Endothelial cell (in vitro differentiated cells): ENCODE measurements at regions not wholly inside any gene's neighbourhood (a gene's known extent, or its start where the extent isn't known, plus 50 kb on each side); places are given as distances from the start of the nearest gene placed in this dataset.

Experiments used
- DNase-seq: peaks from one replicate; pipeline ENCODE4 v3.0.0; 2021; ENCODE audit warnings: low spot score
- H3K27ac Mint-ChIP-seq: one replicate; pipeline ENCODE4 v1.8.0; 2021; ENCODE audit warnings: mixed read lengths, inconsistent platforms; ENCODE audit not compliant: unreplicated experiment
- H3K27me3 Mint-ChIP-seq: one replicate; pipeline ENCODE4 v1.8.0; 2021; ENCODE audit warnings: mild to moderate bottlenecking, moderate library complexity, mixed read lengths, inconsistent platforms; ENCODE audit not compliant: unreplicated experiment
- H3K36me3 Mint-ChIP-seq: one replicate; pipeline ENCODE4 v1.8.0; 2021; ENCODE audit warnings: mild to moderate bottlenecking, low read depth, mixed read lengths, inconsistent platforms; ENCODE audit not compliant: unreplicated experiment
- H3K4me1 Mint-ChIP-seq: one replicate; pipeline ENCODE4 v1.8.0; 2021; ENCODE audit warnings: mild to moderate bottlenecking, mixed read lengths, inconsistent platforms; ENCODE audit not compliant: unreplicated experiment
- H3K4me3 Mint-ChIP-seq: one replicate; pipeline ENCODE4 v1.8.0; 2021; ENCODE audit warnings: mild to moderate bottlenecking, mixed read lengths, inconsistent platforms; ENCODE audit not compliant: unreplicated experiment
- H3K9me3 Mint-ChIP-seq: one replicate; pipeline ENCODE4 v1.8.0; 2021; ENCODE audit warnings: mixed read lengths, inconsistent platforms; ENCODE audit not compliant: unreplicated experiment
- CTCF ChIP-seq: fragments of 200-600 bp; sonication (generic); IDR thresholded peaks from one replicate; pipeline ENCODE4 v1.5.0; 2021; ENCODE audit warnings: antibody characterized with exemption; ENCODE audit not compliant: unreplicated experiment

GRCh38 chr18:38321262-38321661 lies 755.7 kb upstream of the CELF4 start:
- Mint-ChIP-seq H3K36me3 (no peaks in the 10 kb centered on the region), H3K9me3 (no peaks in the 10 kb centered on the region), H3K4me1 (no peaks in the 10 kb centered on the region), H3K4me3 (no peak overlapping the region), H3K27me3 (no peaks in the 10 kb centered on the region), H3K27ac (no peak overlapping the region)
- no peak for DNase-seq
- TF ChIP-seq CTCF, result no peak

- TF ChIP-seq CTCF, result no peak
- H3K4me3 Mint-ChIP-seq, result no peak overlapping the region
- H3K4me1 Mint-ChIP-seq, result peaks cover under 1% of the 10 kb centered on the region
- peaks cover 2% of the 10 kb centered on the region for H3K27me3 Mint-ChIP-seq
- DNase-seq, result no peak
- H3K36me3 Mint-ChIP-seq, result no peaks in the 10 kb centered on the region
- no peaks in the 10 kb centered on the region for H3K9me3 Mint-ChIP-seq
- H3K27ac Mint-ChIP-seq, result no peak overlapping the region
Measured at GRCh38 chr18:38318416-38318815, 752.8 kb upstream of the CELF4 start.

- Mint-ChIP-seq H3K4me1 (peaks cover 2% of the 10 kb centered on the region), H3K4me3 (no peak overlapping the region), H3K27ac (no peak overlapping the region), H3K9me3 (no peaks in the 10 kb centered on the region), H3K27me3 (peaks cover 2% of the 10 kb centered on the region), H3K36me3 (no peaks in the 10 kb centered on the region)
- no peak for DNase-seq
- TF ChIP-seq CTCF, result no peak
Measured at GRCh38 chr18:38313831-38314230, 748.2 kb upstream of the CELF4 start.

- Mint-ChIP-seq H3K27ac (no peak overlapping the region), H3K4me1 (peaks cover 2% of the 10 kb centered on the region), H3K36me3 (no peaks in the 10 kb centered on the region), H3K27me3 (peaks cover 2% of the 10 kb centered on the region), H3K9me3 (no peaks in the 10 kb centered on the region), H3K4me3 (no peak overlapping the region)
- no peak for DNase-seq
- no peak for TF ChIP-seq CTCF
Measured at GRCh38 chr18:38312532-38312931, 746.9 kb upstream of the CELF4 start.

- no peak overlapping the region for H3K4me3 Mint-ChIP-seq
- no peaks in the 10 kb centered on the region for H3K9me3 Mint-ChIP-seq
- peaks cover 2% of the 10 kb centered on the region for H3K27me3 Mint-ChIP-seq
- H3K27ac Mint-ChIP-seq, result no peak overlapping the region
- no peaks in the 10 kb centered on the region for H3K36me3 Mint-ChIP-seq
- TF ChIP-seq CTCF, result no peak
- H3K4me1 Mint-ChIP-seq, result peaks cover 2% of the 10 kb centered on the region
- DNase-seq, result no peak
Measured at GRCh38 chr18:38310936-38311335, 745.3 kb upstream of the CELF4 start.
